HG03060 (cell line): ENCODE measurements at regions not wholly inside any gene's neighbourhood (a gene's known extent, or its start where the extent isn't known, plus 50 kb on each side); places are given as distances from the start of the nearest gene placed in this dataset.

Source experiments
- ATAC-seq: cut with Tn5 transposase; IDR thresholded peaks from one replicate; pipeline ENCODE4 v1.9.1; 2021; ENCODE audit warnings: low read depth, moderate number of reproducible peaks; ENCODE audit not compliant: unreplicated experiment

DNA sequence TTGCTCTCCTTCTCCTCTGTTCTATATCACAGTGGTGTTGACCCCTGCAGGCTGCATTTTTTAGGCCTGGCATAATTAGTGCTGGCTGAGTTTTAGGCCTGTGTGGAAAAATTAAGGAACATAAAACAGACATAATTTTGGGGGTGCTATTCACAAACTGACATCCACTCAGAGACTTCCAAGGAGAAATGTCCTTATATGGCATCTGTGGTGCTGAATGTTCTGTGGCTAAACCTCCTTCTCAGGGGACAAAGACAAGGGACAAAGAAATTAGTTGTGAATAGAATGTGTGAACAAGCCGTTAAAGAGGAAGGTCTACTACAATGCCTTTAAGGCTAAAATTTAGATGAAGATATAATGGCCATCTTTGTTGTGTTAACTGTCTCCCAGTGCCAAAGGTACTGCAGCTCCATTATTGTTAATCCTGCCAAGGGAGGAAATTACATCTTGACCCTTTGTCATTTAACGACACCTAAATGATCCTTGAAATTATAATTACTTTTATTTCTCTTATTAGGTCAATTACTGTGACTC lies 870.0 kb upstream of the CHAC2 start:
- ATAC-seq, result no peak

GRCh38 chr2:52895726-52896340 lies 871.8 kb upstream of the CHAC2 start:
- ATAC-seq, result no peak

DNA sequence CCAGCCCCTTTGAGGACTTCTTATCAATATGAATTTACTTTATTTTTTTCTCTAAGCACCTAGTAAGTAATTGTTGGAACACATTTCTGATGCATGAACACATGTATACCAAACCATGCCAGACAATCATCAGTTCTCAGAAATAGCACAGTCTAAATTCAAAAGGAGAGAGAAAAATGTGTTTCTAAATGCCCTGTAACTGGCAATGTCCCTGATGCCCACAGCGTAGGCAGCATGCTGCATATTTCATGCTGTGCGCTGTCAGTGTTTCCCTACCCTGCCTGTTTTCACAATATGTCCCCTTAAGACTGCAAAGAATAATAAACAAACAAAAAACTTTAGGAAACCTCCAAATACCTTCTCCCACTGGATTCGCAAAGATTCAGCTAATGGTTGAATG lies 881.0 kb upstream of the CHAC2 start:
- no peak for ATAC-seq

GRCh38 chr2:52884761-52885352 lies 882.7 kb upstream of the CHAC2 start:
- ATAC-seq, result no peak

- no peak for ATAC-seq
Observed at GRCh38 chr2:52882974-52883373, 884.6 kb upstream of the CHAC2 start.

DNA sequence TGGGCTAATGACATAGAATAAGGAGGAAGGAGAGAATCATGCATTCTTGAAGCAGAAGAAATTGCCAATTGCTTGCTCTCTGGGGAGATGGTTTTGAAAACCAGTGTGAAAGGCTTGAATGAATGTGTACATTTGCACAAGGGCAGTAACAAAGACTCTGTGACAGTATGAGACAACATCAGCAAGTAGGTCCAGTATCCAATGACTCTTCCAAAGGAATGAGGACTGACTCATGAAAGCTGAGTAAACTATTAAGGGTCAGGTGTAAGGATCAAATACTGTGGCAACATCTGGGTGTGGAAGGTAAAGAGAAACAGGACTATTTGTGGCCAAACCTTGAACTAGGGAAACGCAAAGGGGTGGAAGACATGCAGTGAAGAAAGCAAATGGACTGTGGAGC lies 886.0 kb upstream of the CHAC2 start:
- ATAC-seq, result no peak

GRCh38 chr2:52880872-52881271 lies 886.7 kb upstream of the CHAC2 start:
- ATAC-seq, result no peak

DNA sequence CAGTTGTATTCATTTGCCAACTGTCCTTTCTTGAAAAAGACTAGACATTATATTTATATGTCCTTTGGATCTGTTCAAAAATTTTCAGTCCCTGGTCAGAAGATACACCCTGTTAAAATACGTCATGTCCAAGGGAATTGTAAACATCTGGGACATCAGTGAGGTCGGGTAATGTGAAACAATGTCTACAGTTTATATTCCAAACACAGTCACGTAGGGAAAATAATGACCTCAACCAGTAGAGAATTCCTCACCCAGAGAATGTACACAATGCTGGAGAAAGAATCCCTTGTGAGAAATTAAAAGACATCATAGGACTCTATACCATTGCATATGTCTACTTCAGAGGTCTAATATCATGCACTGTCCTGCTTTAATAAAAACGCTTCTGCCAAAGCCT lies 888.0 kb upstream of the CHAC2 start:
- no peak for ATAC-seq

DNA sequence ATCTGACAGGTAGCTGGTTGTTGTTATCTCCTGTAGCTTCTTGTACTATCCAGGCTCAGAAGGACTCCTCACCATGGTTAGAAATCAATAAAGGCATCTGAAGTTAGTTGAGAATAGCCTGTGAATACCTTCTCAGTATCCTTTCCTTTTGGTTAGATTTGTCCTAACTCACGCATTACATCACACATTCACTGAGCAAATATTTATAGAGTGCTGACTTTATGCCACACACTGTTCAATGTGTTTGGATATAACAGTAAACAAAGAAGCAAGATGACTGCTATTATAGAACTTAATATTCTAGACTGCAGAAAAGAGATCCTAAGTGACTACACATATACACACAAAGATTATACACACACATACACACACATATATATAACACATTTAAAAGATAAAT lies 889.9 kb upstream of the CHAC2 start:
- ATAC-seq, result no peak

- no peak for ATAC-seq
Observed at GRCh38 chr2:52874466-52875106, 893.0 kb upstream of the CHAC2 start.

GRCh38 chr2:52862801-52863200 lies 904.8 kb upstream of the CHAC2 start:
- no peak for ATAC-seq

- no peak for ATAC-seq
Observed at GRCh38 chr2:52861596-52861995, 906.0 kb upstream of the CHAC2 start.

DNA sequence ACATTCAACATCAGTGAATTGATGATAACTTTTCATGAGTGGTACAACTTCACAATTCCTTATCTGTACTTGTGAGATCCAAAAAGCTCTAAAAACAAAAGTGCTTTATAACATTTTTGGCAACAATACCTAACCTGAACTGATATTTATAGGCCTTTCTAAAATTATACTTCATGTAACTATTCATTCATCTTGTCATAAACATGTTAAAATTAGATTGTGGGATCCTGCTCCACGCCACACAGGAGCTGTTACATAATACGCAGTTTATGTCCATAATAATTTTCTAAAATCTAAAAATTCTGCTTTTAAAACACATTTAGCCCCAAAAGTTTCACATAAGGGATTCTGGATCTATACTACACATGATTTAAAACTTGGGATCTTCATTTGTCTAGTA lies 908.5 kb upstream of the CHAC2 start:
- ATAC-seq, result no peak

DNA sequence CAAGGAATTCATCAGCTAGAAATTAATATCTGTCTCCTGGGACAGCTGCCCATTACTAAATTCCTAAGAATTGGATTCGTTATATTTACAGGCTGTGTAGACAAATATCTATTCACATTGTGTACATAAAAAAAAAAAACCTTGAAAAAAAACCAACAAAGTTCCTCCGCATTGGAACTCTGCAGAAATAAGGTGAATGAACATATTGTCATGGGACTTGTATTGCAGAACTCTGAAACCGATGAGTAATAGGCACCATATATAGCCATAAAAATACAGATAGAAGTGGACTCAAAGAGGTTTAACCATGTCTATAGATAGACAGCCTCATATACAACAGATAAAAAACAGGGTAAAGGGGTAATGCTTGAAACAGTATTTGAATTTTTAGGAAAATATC lies 909.9 kb upstream of the CHAC2 start:
- ATAC-seq, result no peak

- ATAC-seq, result no peak
Observed at GRCh38 chr2:52852006-52852405, 915.6 kb upstream of the CHAC2 start.

DNA sequence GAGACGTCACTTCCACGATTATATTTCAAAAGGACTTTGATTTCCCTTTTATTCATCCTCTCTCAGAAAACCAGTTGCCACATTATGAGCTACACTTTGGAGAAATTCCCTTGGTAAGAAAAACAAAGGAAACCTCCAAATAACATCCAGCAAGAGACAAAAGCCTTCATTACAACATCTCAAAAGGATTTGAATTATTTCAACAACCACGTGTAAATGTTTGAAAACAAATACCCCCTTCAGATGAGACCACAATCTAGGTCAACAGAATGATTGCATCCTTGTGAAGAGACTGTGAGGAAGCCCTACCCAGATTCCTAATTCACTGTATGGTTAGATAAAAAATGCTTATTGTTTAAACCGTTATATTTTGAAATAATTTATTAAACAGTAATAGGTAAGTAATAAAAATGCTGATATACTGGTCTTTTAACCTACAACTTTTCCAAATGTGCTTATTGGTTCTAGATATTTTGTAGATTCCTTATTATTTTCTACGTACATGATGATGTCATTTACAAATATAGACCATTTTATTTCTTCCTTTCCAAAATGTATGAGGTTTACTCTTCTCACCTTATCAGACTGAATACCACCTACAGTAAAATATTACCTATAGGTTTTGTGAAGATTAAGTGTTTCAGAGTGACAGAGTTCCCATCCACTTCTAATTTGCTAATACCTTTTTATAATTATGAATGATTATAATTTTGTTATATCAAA lies 922.7 kb upstream of the CHAC2 start:
- no peak for ATAC-seq

DNA sequence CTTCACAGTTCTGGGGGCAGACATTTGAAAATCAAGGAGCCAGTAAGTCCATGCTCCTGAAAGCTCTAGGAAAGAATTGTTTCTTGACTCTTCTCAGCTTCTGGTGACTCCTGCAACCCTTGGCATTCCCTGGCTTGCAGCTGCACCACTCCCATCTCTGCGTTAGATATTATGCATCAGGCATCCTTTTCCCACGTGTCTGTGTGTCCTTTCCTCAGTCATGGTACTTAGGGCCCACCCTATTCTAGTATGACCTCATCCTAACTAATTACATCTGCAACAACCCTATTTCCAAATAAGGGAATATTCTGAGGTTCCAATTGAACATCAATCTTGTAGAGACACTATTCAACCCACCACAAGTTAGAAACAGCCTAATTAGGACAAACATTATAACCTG lies 931.7 kb upstream of the CHAC2 start:
- ATAC-seq, result no peak

DNA sequence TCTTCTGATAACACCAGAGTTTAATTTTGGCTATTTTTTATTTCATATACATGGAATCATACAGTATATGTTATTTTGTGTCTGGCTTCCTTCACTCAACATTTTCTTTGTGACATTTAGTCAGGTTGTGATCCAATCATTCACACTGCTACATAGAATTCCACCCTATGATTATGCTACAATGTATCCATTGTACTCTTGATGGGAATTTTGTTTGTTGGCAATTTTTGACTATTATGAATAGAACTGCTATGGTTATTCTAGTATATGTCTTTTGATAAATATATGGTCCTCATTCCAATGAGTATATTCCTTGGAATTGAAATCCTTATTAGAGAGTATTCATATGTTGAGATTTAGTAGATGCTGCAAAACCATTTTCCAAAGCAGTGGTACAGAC lies 936.4 kb upstream of the CHAC2 start:
- ATAC-seq, result no peak

GRCh38 chr2:52828112-52828511 lies 939.5 kb upstream of the CHAC2 start:
- no peak for ATAC-seq

- no peak for ATAC-seq
Observed at GRCh38 chr2:52821631-52822030, 946.0 kb upstream of the CHAC2 start.

- ATAC-seq, result no peak
Observed at GRCh38 chr2:52818958-52819357, 948.6 kb upstream of the CHAC2 start.
